Gastroesophageal sphincter (tissue), 4 donors: ENCODE measurements at regions not wholly inside any gene's neighbourhood (a gene's known extent, or its start where the extent isn't known, plus 50 kb on each side); places are given as distances from the start of the nearest gene placed in this dataset.

Experiments
- ATAC-seq: fragments of 150-250 bp; one replicate; pipeline ENCODE4 v1.9.1; 2016; ENCODE audit warnings: mild to moderate bottlenecking, moderate library complexity
- H3K27ac ChIP-seq, 4 donors: fragments of 200-600 bp; sonication (generic) in 3 of 4; 1 replicate in 3 of 4; 2 replicates in 1 of 4; pipeline ENCODE4 v1.5.1; 2016 to 2019
- H3K27me3 ChIP-seq: fragments of 200-600 bp; sonication (generic); one replicate; pipeline ENCODE4 v1.5.1; 2019
- H3K36me3 ChIP-seq, 2 donors: fragments of 200-600 bp; sonication (generic); one replicate each; pipeline ENCODE4 v1.5.1; 2019; ENCODE audit warnings: control low read depth in 1 of 2
- H3K4me1 ChIP-seq, 3 donors: fragments of 200-600 bp; sonication (generic); 1 replicate in 2 of 3; 2 replicates in 1 of 3; pipeline ENCODE4 v1.5.1; 2016 to 2019; ENCODE audit warnings: control low read depth in 2 of 3
- H3K4me3 ChIP-seq, 2 donors: fragments of 200-600 bp; sonication (generic); one replicate each; pipeline ENCODE4 v1.5.1; 2019; ENCODE audit warnings: mild to moderate bottlenecking in 1 of 2, moderate library complexity in 1 of 2
- H3K9me3 ChIP-seq, 3 donors: fragments of 200-600 bp; sonication (generic); one replicate each; pipeline ENCODE4 v1.5.1; 2017 to 2019; ENCODE audit warnings: control low read depth in 2 of 3
- EP300 ChIP-seq: sonication (generic); formaldehyde crosslinking; IDR thresholded peaks from one replicate; pipeline ENCODE4 v1.6.1; 2017; ENCODE audit warnings: antibody characterized with exemption, mild to moderate bottlenecking
- POLR2A ChIP-seq, 2 donors: fragments of 450-650 bp; IDR thresholded peaks; one replicate each; pipeline ENCODE4 v1.6.1; 2017; ENCODE audit warnings: antibody characterized with exemption in 2 of 2, mild to moderate bottlenecking in 2 of 2, moderate library complexity in 1 of 2
- POLR2AphosphoS5 ChIP-seq: sonication (generic); formaldehyde crosslinking; IDR thresholded peaks from one replicate; pipeline ENCODE4 v1.6.1; 2017; ENCODE audit warnings: antibody characterized with exemption
- WGBS, 2 donors: methylation state at CpG; one replicate each; pipeline ENCODE4 v1.1.5; 2018; ENCODE audit warnings: low coverage in 1 of 2; 5-methylcytosine and 5-hydroxymethylcytosine counted together
- TF ChIP-seq, protein P1 (sequence below), 4 experiments: fragments of 200-600 bp in 2 of 4; fragments of 450-650 bp in 2 of 4; sonication (generic) in 1 of 4; IDR thresholded peaks; one replicate each; pipeline ENCODE4 v1.5.1; 2017 to 2019; ENCODE audit warnings: antibody characterized with exemption in 4 of 4, mild to moderate bottlenecking in 2 of 4, moderate library complexity in 2 of 4

DNA sequence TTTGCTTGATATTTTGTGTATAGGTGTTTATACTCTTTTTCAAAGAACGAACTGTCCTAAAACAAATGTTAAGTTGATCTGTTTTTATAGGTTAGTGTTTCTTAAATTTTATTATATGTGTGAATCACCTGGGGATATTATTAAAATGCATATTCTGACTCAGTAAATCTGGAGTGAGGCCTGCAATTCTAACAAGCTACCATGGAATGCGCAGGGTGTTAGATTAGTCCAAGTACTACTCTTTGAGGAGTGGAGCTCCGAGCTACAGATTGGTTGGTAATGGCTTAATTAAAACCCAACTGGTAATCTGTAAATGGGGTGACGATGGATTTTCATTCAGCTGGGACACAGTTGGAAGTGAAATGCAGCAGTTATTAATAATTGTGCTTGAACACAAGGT lies 214.1 kb upstream of the UFM1 start:
- no peak for ATAC-seq
- no peaks in the 10 kb centered on the region for H3K9me3 ChIP-seq
- 73 to 88% methylated on average over 4 of the region's 4 CpGs for WGBS, 2 donors

DNA sequence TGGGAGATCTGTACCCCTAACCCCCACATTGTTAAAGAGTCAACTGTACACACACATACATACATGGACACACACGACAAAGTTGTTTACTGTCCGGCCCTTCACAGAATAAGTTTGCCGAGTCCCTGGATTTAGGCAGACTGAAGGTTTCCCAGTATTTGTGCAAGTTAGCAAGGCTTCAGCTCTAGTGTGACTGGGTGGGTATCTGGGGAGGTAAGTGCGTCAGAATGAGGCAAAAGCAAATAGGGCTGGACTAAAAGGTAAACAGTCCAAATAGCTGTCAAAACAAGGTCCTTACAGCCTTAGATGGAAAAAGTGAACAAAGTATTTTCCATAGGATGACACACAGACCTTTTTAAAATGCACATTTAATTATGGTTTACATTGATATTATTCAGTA lies 228.4 kb upstream of the UFM1 start:
- H3K9me3 ChIP-seq = peaks cover 0 to 6% (median 0%) of the 10 kb centered on the region in 3 donors
- no peaks in the 10 kb centered on the region for H3K36me3 ChIP-seq
- TF ChIP-seq, protein P1, sequence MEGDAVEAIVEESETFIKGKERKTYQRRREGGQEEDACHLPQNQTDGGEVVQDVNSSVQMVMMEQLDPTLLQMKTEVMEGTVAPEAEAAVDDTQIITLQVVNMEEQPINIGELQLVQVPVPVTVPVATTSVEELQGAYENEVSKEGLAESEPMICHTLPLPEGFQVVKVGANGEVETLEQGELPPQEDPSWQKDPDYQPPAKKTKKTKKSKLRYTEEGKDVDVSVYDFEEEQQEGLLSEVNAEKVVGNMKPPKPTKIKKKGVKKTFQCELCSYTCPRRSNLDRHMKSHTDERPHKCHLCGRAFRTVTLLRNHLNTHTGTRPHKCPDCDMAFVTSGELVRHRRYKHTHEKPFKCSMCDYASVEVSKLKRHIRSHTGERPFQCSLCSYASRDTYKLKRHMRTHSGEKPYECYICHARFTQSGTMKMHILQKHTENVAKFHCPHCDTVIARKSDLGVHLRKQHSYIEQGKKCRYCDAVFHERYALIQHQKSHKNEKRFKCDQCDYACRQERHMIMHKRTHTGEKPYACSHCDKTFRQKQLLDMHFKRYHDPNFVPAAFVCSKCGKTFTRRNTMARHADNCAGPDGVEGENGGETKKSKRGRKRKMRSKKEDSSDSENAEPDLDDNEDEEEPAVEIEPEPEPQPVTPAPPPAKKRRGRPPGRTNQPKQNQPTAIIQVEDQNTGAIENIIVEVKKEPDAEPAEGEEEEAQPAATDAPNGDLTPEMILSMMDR (IDR thresholded peaks at IDR 0.05) = no peak
- TF ChIP-seq EP300 = no peak
- no peak for TF ChIP-seq POLR2A (IDR thresholded peaks at IDR 0.05)
- TF ChIP-seq POLR2AphosphoS5 = no peak
- no peak for ATAC-seq
- WGBS, 2 donors = 72 to 76% methylated on average over 3 to 4 of the region's 4 CpGs
- H3K4me1 ChIP-seq = no peaks in the 10 kb centered on the region
- no peak overlapping the region for H3K27ac ChIP-seq
- no peaks in the 10 kb centered on the region for H3K27me3 ChIP-seq
- no peak overlapping the region for H3K4me3 ChIP-seq

More for the DNA sequence above, 214.1 kb upstream of the UFM1 start:
- no peak for TF ChIP-seq POLR2A (IDR thresholded peaks at IDR 0.05)
- TF ChIP-seq, protein P1 (IDR thresholded peaks at IDR 0.05) = no peak
- no peak for TF ChIP-seq POLR2AphosphoS5
- TF ChIP-seq EP300 = no peak
- Histone ChIP-seq H3K4me3 (no peak overlapping the region), H3K4me1 (no peaks in the 10 kb centered on the region), H3K27ac (no peak overlapping the region), H3K36me3 (no peaks in the 10 kb centered on the region), H3K27me3 (no peaks in the 10 kb centered on the region)

DNA sequence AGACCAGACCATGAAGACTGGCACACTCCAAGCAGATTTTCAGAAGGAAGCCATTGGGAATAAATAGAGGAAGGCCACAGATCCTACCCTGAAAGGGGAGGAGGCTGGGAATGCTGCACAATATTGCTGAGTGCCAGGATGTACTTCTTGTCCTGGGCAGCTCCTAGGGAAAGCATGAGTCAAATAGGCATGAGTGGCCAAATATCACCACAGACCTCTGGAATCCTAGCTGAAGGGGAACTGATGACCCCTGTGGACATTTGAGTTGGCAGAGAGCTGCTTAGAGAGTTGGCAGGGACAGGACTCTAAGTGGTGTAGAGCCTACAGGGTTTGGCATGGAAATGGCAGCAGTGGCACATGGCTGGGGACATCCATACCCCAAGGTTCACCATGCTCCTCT lies 234.3 kb upstream of the TRPC4 start:
- Histone ChIP-seq H3K27ac (no peak overlapping the region), H3K27me3 (no peaks in the 10 kb centered on the region), H3K36me3 (no peaks in the 10 kb centered on the region), H3K9me3 (peaks cover 0 to 6% (median 0%) of the 10 kb centered on the region in 3 donors), H3K4me1 (no peaks in the 10 kb centered on the region), H3K4me3 (no peak overlapping the region)
- ATAC-seq = no peak
- TF ChIP-seq POLR2A (IDR thresholded peaks at IDR 0.05) (no peak), EP300 (no peak), POLR2AphosphoS5 (no peak)
- TF ChIP-seq, protein P1 (IDR thresholded peaks at IDR 0.05) = no peak

DNA sequence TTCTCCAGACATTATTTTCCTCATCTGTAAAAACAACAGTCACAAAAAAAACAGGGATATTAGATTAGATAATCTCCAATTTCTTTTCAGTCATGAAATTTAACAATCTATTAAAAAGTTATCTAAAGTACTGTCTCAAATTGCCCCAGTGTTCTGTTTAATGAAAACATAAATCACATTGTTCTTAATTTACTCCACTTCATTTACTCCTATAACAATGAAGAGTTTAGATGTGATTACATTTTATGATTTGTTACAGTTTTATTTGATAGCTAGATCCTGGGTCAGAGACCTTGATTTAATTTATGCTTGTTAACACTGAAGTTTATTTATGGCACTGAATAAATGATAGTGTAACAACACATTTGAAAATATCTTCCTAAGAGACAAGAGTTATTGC lies 230.2 kb upstream of the TRPC4 start:
- no peaks in the 10 kb centered on the region for H3K27me3 ChIP-seq
- ATAC-seq = no peak
- no peaks in the 10 kb centered on the region for H3K36me3 ChIP-seq
- H3K27ac ChIP-seq = no peak overlapping the region
- H3K4me1 ChIP-seq = no peaks in the 10 kb centered on the region
- no peak overlapping the region for H3K4me3 ChIP-seq
- H3K9me3 ChIP-seq = no peaks in the 10 kb centered on the region
- no peak for TF ChIP-seq EP300
- no peak for TF ChIP-seq POLR2AphosphoS5
- TF ChIP-seq POLR2A (IDR thresholded peaks at IDR 0.05) = no peak
- TF ChIP-seq, protein P1 (IDR thresholded peaks at IDR 0.05) = no peak

GRCh38 chr13:38093425-38093824 lies 223.9 kb upstream of the TRPC4 start:
- 85 to 100% methylated on average over 2 to 3 of the region's 4 CpGs for WGBS, 2 donors

More at GRCh38 chr13:38093425-38093824, 223.9 kb upstream of the TRPC4 start:
- no peak for ATAC-seq
- Histone ChIP-seq H3K36me3 (no peaks in the 10 kb centered on the region), H3K4me3 (no peak overlapping the region), H3K4me1 (no peaks in the 10 kb centered on the region), H3K27ac (no peak overlapping the region), H3K27me3 (no peaks in the 10 kb centered on the region), H3K9me3 (no peaks in the 10 kb centered on the region)
- TF ChIP-seq EP300 (no peak), POLR2AphosphoS5 (no peak), POLR2A (IDR thresholded peaks at IDR 0.05) (no peak)
- TF ChIP-seq, protein P1 (IDR thresholded peaks at IDR 0.05) = no peak
